ENCODE measurements at regions not wholly inside any gene's neighbourhood (a gene's known extent, or its start where the extent isn't known, plus 50 kb on each side); places are given as distances from the start of the nearest gene placed in this dataset.

GRCh38 chr20:24376311-24377099, 92.9 kb upstream of the SYNDIG1 start:
- DNase-seq (ENCODE audit: low spot score), result no peak

- DNase-seq (ENCODE audit: low spot score), result no peak
Measured at GRCh38 chr20:24373372-24373771, 96.1 kb upstream of the SYNDIG1 start.

- no peak for DNase-seq (ENCODE audit: low spot score)
Measured at GRCh38 chr20:24370911-24371695, 98.3 kb upstream of the SYNDIG1 start.

- DNase-seq (ENCODE audit: low spot score), result no peak
Measured at GRCh38 chr20:24370249-24370648, 99.2 kb upstream of the SYNDIG1 start.

- DNase-seq (ENCODE audit: low spot score), result no peak
Measured at GRCh38 chr20:24368253-24368652, 101.2 kb upstream of the SYNDIG1 start.

GRCh38 chr20:24366336-24367004, 103.0 kb upstream of the SYNDIG1 start:
- no peak for DNase-seq (ENCODE audit: low spot score)

- DNase-seq (ENCODE audit: low spot score), result no peak
Measured at GRCh38 chr20:24365670-24366069, 103.8 kb upstream of the SYNDIG1 start.

GRCh38 chr20:24364482-24364881, 104.9 kb upstream of the SYNDIG1 start:
- DNase-seq (ENCODE audit: low spot score), result no peak

GRCh38 chr20:24363031-24363430, 106.4 kb upstream of the SYNDIG1 start:
- DNase-seq (ENCODE audit: low spot score), result no peak

- no peak for DNase-seq (ENCODE audit: low spot score)
Measured at GRCh38 chr20:24362080-24362479, 107.3 kb upstream of the SYNDIG1 start.

GRCh38 chr20:24361541-24361940, 107.9 kb upstream of the SYNDIG1 start:
- DNase-seq (ENCODE audit: low spot score), result no peak

- no peak for DNase-seq (ENCODE audit: low spot score)
Measured at GRCh38 chr20:24360531-24360930, 108.9 kb upstream of the SYNDIG1 start.

- DNase-seq (ENCODE audit: low spot score), result no peak
Measured at GRCh38 chr20:24359321-24360027, 110.0 kb upstream of the SYNDIG1 start.

- no peak for DNase-seq (ENCODE audit: low spot score)
Measured at GRCh38 chr20:24357931-24358330, 111.5 kb upstream of the SYNDIG1 start.

GRCh38 chr20:24357177-24357576, 112.3 kb upstream of the SYNDIG1 start:
- no peak for DNase-seq (ENCODE audit: low spot score)

GRCh38 chr20:24353135-24353690, 116.2 kb upstream of the SYNDIG1 start:
- DNase-seq (ENCODE audit: low spot score), result no peak

GRCh38 chr20:24350923-24351368, 118.5 kb upstream of the SYNDIG1 start:
- no peak for DNase-seq (ENCODE audit: low spot score)

- DNase-seq (ENCODE audit: low spot score), result no peak
Measured at GRCh38 chr20:24341781-24342180, 127.6 kb upstream of the SYNDIG1 start.

GRCh38 chr20:24340933-24341332, 128.5 kb upstream of the SYNDIG1 start:
- DNase-seq (ENCODE audit: low spot score), result no peak

- DNase-seq (ENCODE audit: low spot score), result no peak
Measured at GRCh38 chr20:24339210-24339641, 130.2 kb upstream of the SYNDIG1 start.

GRCh38 chr20:24337551-24337950, 131.9 kb upstream of the SYNDIG1 start:
- no peak for DNase-seq (ENCODE audit: low spot score)

GRCh38 chr20:24337069-24337468, 132.4 kb upstream of the SYNDIG1 start:
- DNase-seq (ENCODE audit: low spot score), result no peak
